ENCODE measurements at regions not wholly inside any gene's neighbourhood (a gene's known extent, or its start where the extent isn't known, plus 50 kb on each side); places are given as distances from the start of the nearest gene placed in this dataset.
A peak's percentile ranks its signal among the peaks of the same experiment; 100 is the strongest.
"Not testable (repeated sequence)": the region's sequence is repeated elsewhere in the genome, so short reads cannot be mapped to it uniquely, and the experiment has no call there.

GRCh38 chr2:95699201-95700184 lies 107.7 kb downstream of the TRIM43 start:
- not testable (repeated sequence) for DNase-seq; H3K27ac Mint-ChIP-seq; H3K4me1 Mint-ChIP-seq; H3K4me3 Mint-ChIP-seq; H3K36me3 Mint-ChIP-seq; H3K9me3 Mint-ChIP-seq; ATAC-seq (replicated peaks)
- H3K27me3 Mint-ChIP-seq: peaks cover 29 to 51% of the 10 kb centered on the region in 2 donors

DNA sequence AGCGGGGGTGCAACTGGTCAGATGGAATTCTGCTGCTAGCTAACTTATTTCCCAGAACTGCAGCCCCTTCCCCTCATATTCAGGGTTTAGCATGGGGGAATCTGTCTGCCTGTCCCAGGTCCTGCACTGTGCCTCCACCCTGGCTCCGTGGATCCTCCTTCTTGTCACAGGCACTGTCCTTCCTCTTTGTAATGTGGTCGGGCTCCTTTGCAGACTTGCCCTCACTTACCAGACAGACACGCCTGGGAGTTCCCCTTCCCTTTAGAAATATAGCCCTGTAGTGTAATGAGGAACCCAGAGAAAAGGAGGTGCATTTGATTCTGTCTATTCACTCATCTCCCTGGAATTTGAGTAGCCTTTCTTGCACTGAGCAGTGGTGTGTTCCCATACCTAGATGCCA lies 108.7 kb downstream of the TRIM43 start:
- ATAC-seq (replicated peaks) (peak; percentile 89 to 92), DNase-seq (no peak)
- H3K27me3 Mint-ChIP-seq: peaks cover 28 to 50% of the 10 kb centered on the region in 2 donors
- H3K36me3 Mint-ChIP-seq: no peaks in the 10 kb centered on the region
- H3K9me3 Mint-ChIP-seq: no peaks in the 10 kb centered on the region
- H3K4me3 Mint-ChIP-seq: no peak overlapping the region
- H3K4me1 Mint-ChIP-seq: no peaks in the 10 kb centered on the region
- no peak overlapping the region for H3K27ac Mint-ChIP-seq

DNA sequence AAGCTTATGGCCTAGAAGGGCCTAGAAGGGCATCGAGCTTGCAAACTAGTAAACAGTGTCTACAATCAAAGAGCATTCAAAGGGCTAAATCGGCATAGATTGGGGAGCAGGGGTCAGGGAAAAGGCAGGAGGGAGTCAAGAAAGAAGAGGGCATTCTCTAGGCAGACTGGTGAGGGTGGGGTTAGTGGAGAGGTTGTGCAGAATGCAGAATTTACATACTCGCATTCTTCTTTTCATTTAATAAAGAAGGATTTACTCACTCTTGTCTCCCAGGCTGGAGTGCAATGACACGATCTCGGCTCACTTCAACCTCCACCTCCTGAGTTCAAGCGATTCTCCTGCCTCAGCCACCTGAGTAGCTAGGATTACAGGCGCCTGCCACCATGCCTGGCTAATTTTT lies 110.7 kb downstream of the TRIM43 start:
- H3K36me3 Mint-ChIP-seq: no peaks in the 10 kb centered on the region
- H3K27ac Mint-ChIP-seq: no peak overlapping the region
- H3K9me3 Mint-ChIP-seq: no peaks in the 10 kb centered on the region
- no peaks in the 10 kb centered on the region for H3K4me1 Mint-ChIP-seq
- H3K27me3 Mint-ChIP-seq: peaks cover 14 to 31% of the 10 kb centered on the region in 2 donors
- H3K4me3 Mint-ChIP-seq: no peak overlapping the region
- no peak for DNase-seq
- ATAC-seq (replicated peaks): no peak

DNA sequence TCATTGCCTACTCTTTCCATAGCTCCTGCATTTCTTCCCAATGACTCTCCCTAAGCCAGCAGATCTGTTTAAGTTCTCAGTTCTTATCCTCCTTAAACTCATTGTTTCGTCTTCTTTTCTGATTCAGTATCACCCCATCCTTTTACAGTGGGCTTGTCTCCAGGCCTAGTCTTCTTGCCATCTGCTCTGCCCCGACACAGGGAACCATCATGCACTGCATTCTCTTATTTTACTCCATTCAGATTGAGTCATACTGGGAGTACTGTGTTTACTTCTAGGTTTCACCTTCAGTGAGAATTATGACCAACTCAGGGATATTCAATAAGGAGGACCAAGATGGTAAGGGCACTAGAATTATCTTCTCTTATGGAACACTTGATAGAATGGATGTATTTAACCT lies 115.4 kb downstream of the TRIM43 start:
- not testable (repeated sequence) for H3K36me3 Mint-ChIP-seq; H3K4me1 Mint-ChIP-seq; H3K4me3 Mint-ChIP-seq; H3K9me3 Mint-ChIP-seq; DNase-seq; ATAC-seq (replicated peaks); H3K27ac Mint-ChIP-seq
- H3K27me3 Mint-ChIP-seq: peaks cover 8 to 15% of the 10 kb centered on the region in 2 donors

DNA sequence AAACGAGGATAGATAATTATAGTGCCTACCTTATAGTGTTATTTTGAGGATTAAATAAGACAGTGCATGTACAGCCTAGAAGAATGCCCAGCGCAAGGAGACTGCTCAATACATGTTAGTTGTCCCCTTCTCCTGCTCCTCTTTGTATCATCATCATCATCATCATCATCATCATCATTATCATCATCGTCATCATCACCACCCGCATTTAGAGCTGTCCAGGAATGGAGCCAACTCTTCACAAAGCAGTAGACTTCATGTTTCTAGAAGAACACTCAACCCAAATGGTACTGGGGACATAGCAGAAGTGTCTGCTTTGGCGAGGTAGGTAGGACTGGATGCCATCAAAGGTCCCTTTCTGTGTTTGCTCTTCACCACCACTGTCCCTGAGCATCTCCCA lies 116.0 kb downstream of the TRIM43 start:
- H3K27ac Mint-ChIP-seq: no peak overlapping the region
- H3K36me3 Mint-ChIP-seq: no peaks in the 10 kb centered on the region
- H3K4me1 Mint-ChIP-seq: no peaks in the 10 kb centered on the region
- DNase-seq (no peak), ATAC-seq (replicated peaks) (no peak)
- H3K4me3 Mint-ChIP-seq: no peak overlapping the region
- peaks cover 8 to 15% of the 10 kb centered on the region in 2 donors for H3K27me3 Mint-ChIP-seq
- H3K9me3 Mint-ChIP-seq: peaks cover 3 to 4% of the 10 kb centered on the region in 2 donors

DNA sequence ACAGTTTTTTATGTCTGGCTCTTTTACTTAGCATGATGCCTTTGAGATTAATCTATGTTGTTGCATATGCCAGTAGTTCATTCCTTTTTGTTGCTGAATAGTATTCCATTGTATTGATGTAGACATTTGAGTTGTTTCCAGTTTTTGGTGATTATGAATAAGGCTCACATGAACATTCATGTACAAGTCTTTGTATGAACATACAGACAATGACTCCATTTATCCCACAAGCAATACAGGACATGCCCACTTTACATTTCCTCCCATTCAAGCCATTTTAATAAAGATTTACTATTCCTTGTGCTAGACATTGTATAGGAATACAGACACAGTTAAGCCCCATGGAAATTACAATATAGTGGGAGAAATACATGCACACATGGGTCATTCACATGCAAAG lies 118.0 kb downstream of the TRIM43 start:
- Mint-ChIP-seq H3K4me3 (no peak overlapping the region), H3K27ac (no peak overlapping the region), H3K9me3 (peaks cover 3 to 4% of the 10 kb centered on the region in 2 donors), H3K4me1 (no peaks in the 10 kb centered on the region), H3K36me3 (no peaks in the 10 kb centered on the region), H3K27me3 (peaks cover 8 to 15% of the 10 kb centered on the region in 2 donors)
- no peak for DNase-seq
- ATAC-seq (replicated peaks): no peak

DNA sequence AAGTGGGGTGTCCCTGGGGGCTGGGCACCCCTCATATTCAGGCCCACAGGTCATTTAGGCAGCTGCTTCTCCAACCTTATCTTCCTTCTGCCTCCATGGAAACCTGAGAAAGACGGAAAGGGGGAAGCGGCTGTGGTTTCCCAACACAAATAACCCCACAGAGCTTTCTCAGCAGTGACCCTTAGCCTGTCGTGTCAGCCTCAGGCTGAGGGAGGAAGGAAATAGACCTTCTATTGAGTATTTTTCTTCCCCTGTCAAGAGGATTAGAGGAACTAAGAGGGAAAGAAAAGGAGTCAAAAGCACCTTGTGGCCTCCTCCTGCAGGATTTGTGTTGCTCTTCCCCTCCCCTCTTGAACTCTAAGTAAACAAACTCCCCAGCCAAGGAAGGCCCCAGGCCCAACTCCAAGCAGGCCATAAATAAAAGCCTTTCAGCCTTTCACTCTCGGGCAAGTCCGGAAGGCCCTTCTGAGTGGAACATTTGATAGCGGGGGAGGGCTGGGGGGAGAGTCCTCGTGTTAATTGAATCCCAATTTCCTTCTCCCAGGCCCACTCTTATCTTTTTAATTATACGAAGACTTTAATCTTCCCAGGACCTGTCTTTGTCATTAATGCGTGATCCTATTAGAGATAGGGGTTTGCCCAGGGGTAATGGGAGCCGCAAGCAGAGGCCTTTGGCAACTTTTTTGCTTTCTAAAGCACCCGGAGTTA lies 121.8 kb downstream of the TRIM43 start:
- H3K4me1 Mint-ChIP-seq; H3K9me3 Mint-ChIP-seq; H3K36me3 Mint-ChIP-seq; ATAC-seq (replicated peaks); DNase-seq; H3K27ac Mint-ChIP-seq; H3K4me3 Mint-ChIP-seq: not testable (repeated sequence)
- peaks cover 8 to 22% of the 10 kb centered on the region in 2 donors for H3K27me3 Mint-ChIP-seq

DNA sequence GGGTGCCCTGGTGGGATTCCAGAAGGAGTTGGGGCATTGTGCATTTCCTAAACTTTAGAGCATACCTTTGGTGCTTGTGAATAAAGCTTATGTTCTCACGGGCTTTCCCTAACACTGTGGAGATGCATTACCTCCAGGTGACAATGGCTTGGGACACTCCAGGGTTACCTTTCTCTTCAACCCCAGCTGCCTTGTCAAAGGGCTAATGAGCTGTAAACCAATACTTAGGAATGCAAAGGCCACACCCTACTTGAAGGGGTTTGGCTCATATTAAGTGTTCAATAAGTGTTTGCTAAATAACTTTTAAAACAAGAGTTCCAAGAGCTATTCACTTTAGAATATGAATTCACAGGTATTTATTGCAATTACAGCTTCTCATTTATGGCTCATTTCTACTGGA lies 122.6 kb downstream of the TRIM43 start:
- H3K36me3 Mint-ChIP-seq; H3K4me3 Mint-ChIP-seq; H3K4me1 Mint-ChIP-seq; H3K27ac Mint-ChIP-seq; H3K9me3 Mint-ChIP-seq; DNase-seq; ATAC-seq (replicated peaks): not testable (repeated sequence)
- peaks cover 4 to 14% of the 10 kb centered on the region in 2 donors for H3K27me3 Mint-ChIP-seq

DNA sequence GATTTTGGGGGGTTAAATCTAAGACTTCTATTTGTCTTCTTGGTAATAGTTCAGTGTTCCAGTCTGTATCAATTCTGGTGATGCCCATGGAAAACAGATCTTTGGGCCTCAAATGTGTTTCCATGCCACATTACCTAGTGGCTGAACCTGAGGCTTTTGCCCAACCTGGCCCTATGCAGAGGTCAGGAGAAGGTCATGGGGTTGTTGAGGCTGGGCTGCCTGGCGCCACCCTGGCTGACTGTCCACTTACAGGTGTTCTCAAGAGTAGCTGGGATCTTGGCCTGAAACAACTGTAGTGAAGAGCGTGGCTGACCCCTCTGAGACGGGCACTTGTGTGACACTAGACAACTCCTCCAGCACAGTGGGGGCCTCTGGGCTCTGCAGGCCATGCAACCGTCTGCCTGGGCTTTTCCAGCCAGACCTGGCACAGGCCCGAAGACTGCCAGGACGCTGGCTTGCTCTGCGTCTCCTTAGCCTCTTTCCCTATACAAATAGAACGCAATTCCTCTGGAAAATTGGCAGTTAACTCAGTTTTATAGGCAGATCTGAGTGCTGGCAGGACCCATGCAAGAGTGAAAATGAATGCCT lies 127.8 kb downstream of the TRIM43 start:
- no peaks in the 10 kb centered on the region for H3K9me3 Mint-ChIP-seq
- peaks cover 0 to 17% of the 10 kb centered on the region in 2 donors for H3K27me3 Mint-ChIP-seq
- no peak for ATAC-seq (replicated peaks)
- H3K27ac Mint-ChIP-seq: no peak overlapping the region
- no peak for DNase-seq
- no peaks in the 10 kb centered on the region for H3K4me1 Mint-ChIP-seq
- no peak overlapping the region for H3K4me3 Mint-ChIP-seq
- no peaks in the 10 kb centered on the region for H3K36me3 Mint-ChIP-seq

DNA sequence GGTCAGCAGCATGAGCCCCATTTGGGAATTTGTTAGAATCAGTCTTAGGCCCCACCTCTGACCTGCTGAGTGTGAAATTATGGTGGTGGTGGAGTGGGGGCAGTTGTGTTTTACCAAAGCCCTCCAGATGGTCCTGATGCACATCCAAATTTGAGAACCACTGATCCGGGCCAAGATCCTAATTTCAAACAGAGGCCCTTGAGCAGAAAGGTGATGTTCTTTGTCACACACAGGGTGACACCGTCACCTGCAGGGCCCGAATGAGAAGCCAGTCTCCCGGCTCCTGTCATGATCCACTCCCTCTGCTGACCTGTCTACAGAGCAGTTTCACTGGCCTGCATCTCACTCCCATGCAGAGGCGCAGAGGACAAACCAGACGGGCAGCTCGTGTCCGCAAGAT lies 129.9 kb downstream of the TRIM43 start:
- ATAC-seq (replicated peaks): no peak
- H3K4me3 Mint-ChIP-seq: no peak overlapping the region
- no peaks in the 10 kb centered on the region for H3K9me3 Mint-ChIP-seq
- H3K36me3 Mint-ChIP-seq: no peaks in the 10 kb centered on the region
- peaks cover under 1 to 17% of the 10 kb centered on the region in 2 donors for H3K27me3 Mint-ChIP-seq
- no peaks in the 10 kb centered on the region for H3K4me1 Mint-ChIP-seq
- no peak for DNase-seq
- no peak overlapping the region for H3K27ac Mint-ChIP-seq

DNA sequence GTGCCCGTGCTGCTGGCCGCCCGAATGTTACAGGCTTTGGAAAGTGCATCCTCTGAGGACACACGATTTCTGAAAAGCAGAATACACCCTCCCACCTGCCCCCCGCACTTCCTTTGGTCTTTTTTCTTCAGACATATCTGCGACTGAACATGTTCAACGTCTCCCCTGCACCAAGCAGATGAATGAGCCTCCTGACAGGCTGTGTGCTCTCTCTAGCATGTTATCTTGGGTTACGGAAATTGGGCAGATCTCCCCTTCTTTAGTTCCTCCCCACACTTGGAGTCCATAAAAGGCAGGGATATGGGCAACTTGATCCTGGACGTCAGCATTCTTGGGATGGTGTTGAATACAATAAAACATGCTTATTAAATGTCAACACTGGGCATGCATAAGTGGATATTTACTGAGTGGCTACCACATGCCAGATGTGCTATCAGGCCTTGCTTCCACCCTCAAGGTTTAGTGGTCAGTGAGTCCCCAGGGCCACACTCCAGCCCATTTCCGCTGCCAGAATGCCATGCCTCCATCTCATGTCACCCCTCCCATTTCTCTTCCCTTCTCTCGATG lies 130.4 kb downstream of the TRIM43 start:
- ATAC-seq (replicated peaks) (no peak), DNase-seq (no peak)
- no peaks in the 10 kb centered on the region for H3K9me3 Mint-ChIP-seq
- no peak overlapping the region for H3K27ac Mint-ChIP-seq
- no peak overlapping the region for H3K4me3 Mint-ChIP-seq
- H3K4me1 Mint-ChIP-seq: no peaks in the 10 kb centered on the region
- H3K36me3 Mint-ChIP-seq: no peaks in the 10 kb centered on the region
- peaks cover 4 to 13% of the 10 kb centered on the region in 2 donors for H3K27me3 Mint-ChIP-seq

- H3K9me3 Mint-ChIP-seq: not testable (repeated sequence)
These were observed 131.9 kb downstream of the TRIM43 start for GRCh38 chr2:95723627-95724210.

DNA sequence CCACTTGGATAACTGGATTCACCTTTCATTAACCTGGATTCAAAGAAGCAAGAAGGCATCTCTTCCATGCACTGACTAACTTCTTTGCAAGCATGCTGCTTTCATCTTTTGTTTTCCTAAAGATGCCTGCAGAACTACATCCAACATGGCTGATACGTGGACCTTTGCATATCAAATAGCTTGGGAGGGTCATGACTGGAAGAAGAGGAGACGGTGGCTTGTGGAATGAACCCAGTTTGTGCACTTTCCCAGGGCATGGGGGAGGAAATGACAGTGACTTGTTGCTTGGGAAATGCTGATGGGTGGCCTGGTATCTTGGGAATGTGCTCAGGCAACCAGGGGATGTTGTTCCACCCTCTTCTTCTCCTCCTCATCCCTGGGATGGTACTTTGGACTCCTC lies 133.4 kb downstream of the TRIM43 start:
- peaks cover 7 to 17% of the 10 kb centered on the region in 2 donors for H3K27me3 Mint-ChIP-seq
- not testable (repeated sequence) for H3K4me1 Mint-ChIP-seq; H3K27ac Mint-ChIP-seq; DNase-seq; H3K4me3 Mint-ChIP-seq; H3K9me3 Mint-ChIP-seq; H3K36me3 Mint-ChIP-seq; ATAC-seq (replicated peaks)

More at GRCh38 chr2:95723627-95724210, 131.9 kb downstream of the TRIM43 start:
- ATAC-seq (replicated peaks); H3K27me3 Mint-ChIP-seq; H3K4me1 Mint-ChIP-seq; H3K27ac Mint-ChIP-seq; H3K36me3 Mint-ChIP-seq; DNase-seq; H3K4me3 Mint-ChIP-seq: not testable (repeated sequence)

GRCh38 chr2:95725677-95726076 lies 133.9 kb downstream of the TRIM43 start:
- not testable (repeated sequence) for H3K27ac Mint-ChIP-seq; H3K4me3 Mint-ChIP-seq; H3K36me3 Mint-ChIP-seq; H3K4me1 Mint-ChIP-seq; DNase-seq; H3K9me3 Mint-ChIP-seq; ATAC-seq (replicated peaks)
- peaks cover 7 to 17% of the 10 kb centered on the region in 2 donors for H3K27me3 Mint-ChIP-seq

Data from stimulated activated naive B cell treated with anti-CD40 and anti-IgM and Interleukin-4, amounts not matched to agents 10 μg/mL and 1 μg/mL and 100 μg/mL, for 72 hours (primary cell).